Spleen (tissue), 7 donors: ENCODE measurements at regions not wholly inside any gene's neighbourhood (a gene's known extent, or its start where the extent isn't known, plus 50 kb on each side); places are given as distances from the start of the nearest gene placed in this dataset.

Experiments used
- CTCF ChIP-seq, 11 experiments: fragments of 200-600 bp in 7 of 11; fragments of 450-650 bp in 4 of 11; sonication (generic) in 4 of 11; IDR thresholded peaks in 8 of 11; conservative IDR thresholded peaks in 3 of 11; 1 replicate in 7 of 11; 2 replicates in 4 of 11; pipeline versions ENCODE4 v1.4.0 to v1.8.0; 2016 to 2021; ENCODE audit warnings: antibody characterized with exemption in 11 of 11, inconsistent platforms in 4 of 11, mild to moderate bottlenecking in 1 of 11
- POLR2A ChIP-seq, 3 donors: fragments of 450-650 bp; IDR thresholded peaks; one replicate each; pipeline ENCODE4 v1.5.1; 2017; ENCODE audit warnings: antibody characterized with exemption in 3 of 3, mild to moderate bottlenecking in 1 of 3
- donor health status: DM: no; HTN: no; CAD: no; lungs with moderate emphysema.
- donor health status: DM: no; HTN: no; CAD: no.
- donor health status: DM: no; HTN: no; CAD: no.

- no peak for TF ChIP-seq CTCF (IDR thresholded peaks at IDR 0.05 in 8 of 11, conservative IDR thresholded peaks at IDR 0.05 in 3 of 11)
- no peak for TF ChIP-seq POLR2A (IDR thresholded peaks at IDR 0.05)
Measured at GRCh38 chr6:147933224-147933623, 409.4 kb upstream of the SASH1 start.
